ENCODE measurements at regions not wholly inside any gene's neighbourhood (a gene's known extent, or its start where the extent isn't known, plus 50 kb on each side); places are given as distances from the start of the nearest gene placed in this dataset.

- TF ChIP-seq CTCF (IDR thresholded peaks at IDR 0.05) (no peak), POLR2A (IDR thresholded peaks at IDR 0.05) (no peak)
Measured at GRCh38 chr15:68491415-68492106, 59.6 kb upstream of the ITGA11 start.

Measured in thyroid gland (tissue), 4 donors.